ENCODE measurements at regions not wholly inside any gene's neighbourhood (a gene's known extent, or its start where the extent isn't known, plus 50 kb on each side); places are given as distances from the start of the nearest gene placed in this dataset.
"Not testable (repeated sequence)": the region's sequence is repeated elsewhere in the genome, so short reads cannot be mapped to it uniquely, and the experiment has no call there.

GRCh38 chr2:133992454-133992853 is 261.4 kb upstream of the MGAT5 start:
- no peaks in the 10 kb centered on the region for H4K20me1 ChIP-seq (ENCODE audit: insufficient read depth, low read length, poor library complexity, severe bottlenecking)
- H2AFZ ChIP-seq (ENCODE audit: low read length) = no peak overlapping the region
- H3K79me2 ChIP-seq (ENCODE audit: insufficient read depth, low read length) = no peaks in the 10 kb centered on the region
- H3K9me3 ChIP-seq (ENCODE audit: insufficient read depth, low read depth, low read length) = no peaks in the 10 kb centered on the region
- H3K27me3 ChIP-seq (ENCODE audit: insufficient read depth, low read length, poor library complexity, severe bottlenecking) = no peaks in the 10 kb centered on the region
- no peaks in the 10 kb centered on the region for H3K4me1 ChIP-seq (ENCODE audit: insufficient read depth, low read length, poor library complexity, severe bottlenecking)
- no peak overlapping the region for H3K4me3 ChIP-seq (ENCODE audit: low read length, poor library complexity, severe bottlenecking)
- no peaks in the 10 kb centered on the region for H3K36me3 ChIP-seq (ENCODE audit: insufficient read depth, low read length)
- no peak overlapping the region for H3K9ac ChIP-seq (ENCODE audit: low read depth, low read length, poor library complexity, severe bottlenecking)
- H3K9me2 ChIP-seq (replicated peaks; ENCODE audit: low read depth, low read length) = no peaks in the 10 kb centered on the region
- no peaks in the 10 kb centered on the region for H3F3A ChIP-seq (ENCODE audit: low read depth)
- no peak for TF ChIP-seq CTCF (conservative IDR thresholded peaks at IDR 0.05; ENCODE audit: low read length)
- no peak overlapping the region for H3K4me2 ChIP-seq (ENCODE audit: low read depth, low read length, poor library complexity, severe bottlenecking)

- no peaks in the 10 kb centered on the region for H3K4me1 ChIP-seq (ENCODE audit: insufficient read depth, low read length, poor library complexity, severe bottlenecking)
- no peak overlapping the region for H3K4me3 ChIP-seq (ENCODE audit: low read length, poor library complexity, severe bottlenecking)
- no peaks in the 10 kb centered on the region for H3K79me2 ChIP-seq (ENCODE audit: insufficient read depth, low read length)
- H4K20me1 ChIP-seq (ENCODE audit: insufficient read depth, low read length, poor library complexity, severe bottlenecking) = no peaks in the 10 kb centered on the region
- no peak overlapping the region for H2AFZ ChIP-seq (ENCODE audit: low read length)
- no peak for TF ChIP-seq EZH2phosphoT487 (IDR thresholded peaks at IDR 0.05; ENCODE audit: borderline replicate concordance)
- TF ChIP-seq CTCF (conservative IDR thresholded peaks at IDR 0.05; ENCODE audit: low read length) = no peak
- H3K9me3 ChIP-seq (ENCODE audit: insufficient read depth, low read depth, low read length) = no peaks in the 10 kb centered on the region
- no peaks in the 10 kb centered on the region for H3K36me3 ChIP-seq (ENCODE audit: insufficient read depth, low read length)
- H3K4me2 ChIP-seq (ENCODE audit: low read depth, low read length, poor library complexity, severe bottlenecking) = no peak overlapping the region
- no peak overlapping the region for H3K9ac ChIP-seq (ENCODE audit: low read depth, low read length, poor library complexity, severe bottlenecking)
- no peaks in the 10 kb centered on the region for H3K9me2 ChIP-seq (replicated peaks; ENCODE audit: low read depth, low read length)
- no peaks in the 10 kb centered on the region for H3K27me3 ChIP-seq (ENCODE audit: insufficient read depth, low read length, poor library complexity, severe bottlenecking)
- H3F3A ChIP-seq (ENCODE audit: low read depth) = no peaks in the 10 kb centered on the region
These were observed 260.7 kb upstream of the MGAT5 start for GRCh38 chr2:133993160-133993559.

GRCh38 chr2:133998726-133999125 is 255.1 kb upstream of the MGAT5 start:
- not testable (repeated sequence) for H3K4me1 ChIP-seq (ENCODE audit: insufficient read depth, low read length, poor library complexity, severe bottlenecking); H3K9ac ChIP-seq (ENCODE audit: low read depth, low read length, poor library complexity, severe bottlenecking); H2AFZ ChIP-seq (ENCODE audit: low read length); H3K79me2 ChIP-seq (ENCODE audit: insufficient read depth, low read length); H3K9me3 ChIP-seq (ENCODE audit: insufficient read depth, low read depth, low read length); H3K9me2 ChIP-seq (replicated peaks; ENCODE audit: low read depth, low read length); H3K27me3 ChIP-seq (ENCODE audit: insufficient read depth, low read length, poor library complexity, severe bottlenecking); H3K4me2 ChIP-seq (ENCODE audit: low read depth, low read length, poor library complexity, severe bottlenecking); H3F3A ChIP-seq (ENCODE audit: low read depth); H3K36me3 ChIP-seq (ENCODE audit: insufficient read depth, low read length); H4K20me1 ChIP-seq (ENCODE audit: insufficient read depth, low read length, poor library complexity, severe bottlenecking); H3K4me3 ChIP-seq (ENCODE audit: low read length, poor library complexity, severe bottlenecking)

- no peaks in the 10 kb centered on the region for H3K79me2 ChIP-seq (ENCODE audit: insufficient read depth, low read length)
- no peaks in the 10 kb centered on the region for H3K9me3 ChIP-seq (ENCODE audit: insufficient read depth, low read depth, low read length)
- no peaks in the 10 kb centered on the region for H4K20me1 ChIP-seq (ENCODE audit: insufficient read depth, low read length, poor library complexity, severe bottlenecking)
- no peaks in the 10 kb centered on the region for H3F3A ChIP-seq (ENCODE audit: low read depth)
- H3K9me2 ChIP-seq (replicated peaks; ENCODE audit: low read depth, low read length) = no peaks in the 10 kb centered on the region
- H3K4me2 ChIP-seq (ENCODE audit: low read depth, low read length, poor library complexity, severe bottlenecking) = no peak overlapping the region
- H3K4me1 ChIP-seq (ENCODE audit: insufficient read depth, low read length, poor library complexity, severe bottlenecking) = no peaks in the 10 kb centered on the region
- no peaks in the 10 kb centered on the region for H3K36me3 ChIP-seq (ENCODE audit: insufficient read depth, low read length)
- TF ChIP-seq EZH2phosphoT487 (IDR thresholded peaks at IDR 0.05; ENCODE audit: borderline replicate concordance) (no peak), CTCF (conservative IDR thresholded peaks at IDR 0.05; ENCODE audit: low read length) (no peak)
- H3K9ac ChIP-seq (ENCODE audit: low read depth, low read length, poor library complexity, severe bottlenecking) = no peak overlapping the region
- H3K27me3 ChIP-seq (ENCODE audit: insufficient read depth, low read length, poor library complexity, severe bottlenecking) = no peaks in the 10 kb centered on the region
- H2AFZ ChIP-seq (ENCODE audit: low read length) = no peak overlapping the region
- H3K4me3 ChIP-seq (ENCODE audit: low read length, poor library complexity, severe bottlenecking) = no peak overlapping the region
These were observed 251.5 kb upstream of the MGAT5 start for GRCh38 chr2:134002391-134002790.

All from Loucy (cell line).